Epithelial cell of esophagus (primary cell): ENCODE measurements at regions not wholly inside any gene's neighbourhood (a gene's known extent, or its start where the extent isn't known, plus 50 kb on each side); places are given as distances from the start of the nearest gene placed in this dataset.

Experiments
- DNase-seq: peaks from one replicate; pipeline ENCODE4 v3.0.0; 2010; ENCODE audit warnings: low read depth
- H3K4me3 ChIP-seq: 2 replicates; pipeline ENCODE4 v1.5.1; 2011; ENCODE audit warnings: mild to moderate bottlenecking, low read length, control low read depth
- CTCF ChIP-seq: IDR thresholded peaks from 2 replicates; pipeline ENCODE4 v1.5.1; 2011; ENCODE audit warnings: low read depth, mild to moderate bottlenecking, low read length, control low read depth, inconsistent platforms; ENCODE audit not compliant: insufficient read depth; ENCODE audit errors: missing control alignments

GRCh38 chr2:12826781-12827180 lies 110.0 kb downstream of the TRIB2 start:
- no peak for TF ChIP-seq CTCF
- DNase-seq: no peak
- H3K4me3 ChIP-seq: no peak overlapping the region

- no peak overlapping the region for H3K4me3 ChIP-seq
- no peak for TF ChIP-seq CTCF
- DNase-seq: no peak
These were observed 111.0 kb downstream of the TRIB2 start for GRCh38 chr2:12827721-12828120.

GRCh38 chr2:12828980-12829379 lies 112.2 kb downstream of the TRIB2 start:
- DNase-seq: no peak
- TF ChIP-seq CTCF: no peak
- no peak overlapping the region for H3K4me3 ChIP-seq

- DNase-seq: no peak
- TF ChIP-seq CTCF: no peak
- H3K4me3 ChIP-seq: no peak overlapping the region
These were observed 114.3 kb downstream of the TRIB2 start for GRCh38 chr2:12831016-12831415.

- no peak for DNase-seq
- TF ChIP-seq CTCF: no peak
- no peak overlapping the region for H3K4me3 ChIP-seq
These were observed 117.5 kb downstream of the TRIB2 start for GRCh38 chr2:12834239-12834638.

GRCh38 chr2:12835733-12836132 lies 119.0 kb downstream of the TRIB2 start:
- TF ChIP-seq CTCF: no peak
- no peak overlapping the region for H3K4me3 ChIP-seq
- DNase-seq: no peak

GRCh38 chr2:12839339-12839738 lies 122.6 kb downstream of the TRIB2 start:
- no peak overlapping the region for H3K4me3 ChIP-seq
- no peak for TF ChIP-seq CTCF
- no peak for DNase-seq
